AG09309 (cell line): ENCODE measurements at regions not wholly inside any gene's neighbourhood (a gene's known extent, or its start where the extent isn't known, plus 50 kb on each side); places are given as distances from the start of the nearest gene placed in this dataset.

ENCODE experiments used
- DNase-seq: peaks from one replicate; pipeline ENCODE4 v3.0.0-alpha.2; 2010; ENCODE audit warnings: low read depth
- H3K4me3 ChIP-seq: 2 replicates; pipeline ENCODE4 v1.5.1; 2011; ENCODE audit warnings: mild to moderate bottlenecking, low read depth, low read length, moderate library complexity; ENCODE audit not compliant: control insufficient read depth
- TF ChIP-seq, protein P1 (sequence below): IDR thresholded peaks from 2 replicates; pipeline ENCODE4 v1.5.1; 2011; ENCODE audit warnings: mild to moderate bottlenecking, low read depth, low read length, inconsistent platforms; ENCODE audit not compliant: insufficient read depth, control insufficient read depth; ENCODE audit errors: missing control alignments

- no peak for DNase-seq
- no peak overlapping the region for H3K4me3 ChIP-seq
- TF ChIP-seq, protein P1, sequence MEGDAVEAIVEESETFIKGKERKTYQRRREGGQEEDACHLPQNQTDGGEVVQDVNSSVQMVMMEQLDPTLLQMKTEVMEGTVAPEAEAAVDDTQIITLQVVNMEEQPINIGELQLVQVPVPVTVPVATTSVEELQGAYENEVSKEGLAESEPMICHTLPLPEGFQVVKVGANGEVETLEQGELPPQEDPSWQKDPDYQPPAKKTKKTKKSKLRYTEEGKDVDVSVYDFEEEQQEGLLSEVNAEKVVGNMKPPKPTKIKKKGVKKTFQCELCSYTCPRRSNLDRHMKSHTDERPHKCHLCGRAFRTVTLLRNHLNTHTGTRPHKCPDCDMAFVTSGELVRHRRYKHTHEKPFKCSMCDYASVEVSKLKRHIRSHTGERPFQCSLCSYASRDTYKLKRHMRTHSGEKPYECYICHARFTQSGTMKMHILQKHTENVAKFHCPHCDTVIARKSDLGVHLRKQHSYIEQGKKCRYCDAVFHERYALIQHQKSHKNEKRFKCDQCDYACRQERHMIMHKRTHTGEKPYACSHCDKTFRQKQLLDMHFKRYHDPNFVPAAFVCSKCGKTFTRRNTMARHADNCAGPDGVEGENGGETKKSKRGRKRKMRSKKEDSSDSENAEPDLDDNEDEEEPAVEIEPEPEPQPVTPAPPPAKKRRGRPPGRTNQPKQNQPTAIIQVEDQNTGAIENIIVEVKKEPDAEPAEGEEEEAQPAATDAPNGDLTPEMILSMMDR = no peak
Measured at GRCh38 chr20:24203526-24204183, 215.1 kb upstream of the GGTLC1 start.

DNA sequence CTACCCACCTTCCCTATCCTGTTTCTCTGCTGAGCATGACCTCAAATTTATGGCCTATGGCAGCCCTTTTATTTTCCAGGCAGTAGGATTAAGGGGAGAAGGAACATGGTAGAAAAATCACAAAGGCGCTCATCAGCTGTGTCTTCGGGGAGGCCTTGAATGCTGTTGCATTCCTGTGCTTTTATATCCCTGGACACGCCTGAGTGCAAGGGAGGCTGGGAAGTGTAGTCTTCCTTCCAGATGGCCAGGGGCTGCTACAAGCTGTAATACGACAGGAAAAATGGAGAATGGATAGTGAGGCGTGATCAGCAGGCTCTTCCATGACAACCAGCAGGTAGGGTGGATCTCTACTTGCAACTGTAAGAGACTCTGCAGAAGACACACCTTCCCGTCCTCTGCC, 210.9 kb upstream of the GGTLC1 start:
- no peak overlapping the region for H3K4me3 ChIP-seq
- no peak for DNase-seq
- TF ChIP-seq, protein P1 = no peak

- no peak for DNase-seq
- no peak overlapping the region for H3K4me3 ChIP-seq
- TF ChIP-seq, protein P1 = no peak
Measured at GRCh38 chr20:24194143-24194542, 205.6 kb upstream of the GGTLC1 start.

DNA sequence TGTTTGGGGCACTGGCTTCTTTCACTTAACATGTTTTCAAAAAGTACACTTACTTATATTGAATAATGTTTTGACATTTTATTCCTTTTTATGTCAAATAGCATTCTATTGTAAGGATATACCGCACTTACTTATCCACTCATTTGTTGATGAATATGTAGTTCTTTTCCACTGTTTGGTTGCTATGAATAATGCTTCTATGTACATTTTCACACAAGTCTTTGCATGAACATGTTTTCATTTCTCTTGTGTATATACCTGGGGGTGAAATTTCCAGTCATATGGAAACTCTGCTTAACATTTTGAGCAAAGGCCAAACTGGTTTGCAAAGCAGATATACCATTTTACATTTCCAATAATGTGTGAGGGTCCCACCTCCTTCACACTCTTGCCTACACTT, 202.3 kb upstream of the GGTLC1 start:
- TF ChIP-seq, protein P1 = no peak
- no peak for DNase-seq
- H3K4me3 ChIP-seq = no peak overlapping the region

GRCh38 chr20:24185791-24186190, 197.2 kb upstream of the GGTLC1 start:
- no peak for DNase-seq
- H3K4me3 ChIP-seq = no peak overlapping the region
- TF ChIP-seq, protein P1 = no peak

DNA sequence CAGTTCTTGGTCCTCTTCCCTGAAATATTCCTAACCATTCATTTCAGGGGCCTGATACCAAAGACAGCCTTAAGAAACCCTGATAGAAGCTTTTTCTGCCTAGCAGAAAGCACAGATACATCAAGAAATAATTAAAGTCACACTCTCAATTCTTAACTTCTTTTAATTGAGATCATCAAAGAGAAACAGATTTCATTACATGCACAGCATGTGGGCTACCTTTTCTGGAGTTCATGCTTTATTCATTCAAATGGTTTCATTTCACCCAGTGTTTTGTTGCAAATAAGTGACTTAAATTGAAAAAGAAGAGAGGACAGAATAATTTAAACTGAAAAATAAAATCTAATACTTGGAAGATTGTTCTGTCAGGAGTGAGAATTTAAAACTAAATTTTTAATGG, 192.6 kb upstream of the GGTLC1 start:
- TF ChIP-seq, protein P1 = no peak
- DNase-seq = no peak
- no peak overlapping the region for H3K4me3 ChIP-seq
